Uterus (tissue), 3 donors: ENCODE measurements at regions not wholly inside any gene's neighbourhood (a gene's known extent, or its start where the extent isn't known, plus 50 kb on each side); places are given as distances from the start of the nearest gene placed in this dataset.

Experiments used
- DNase-seq, 2 donors: peaks; one replicate each; pipeline ENCODE4 v3.0.0-alpha.2; 2019 to 2020
- H3K27ac ChIP-seq, 2 donors: fragments of 200-600 bp; sonication (generic); 1 replicate in 1 of 2; 2 replicates in 1 of 2; pipeline ENCODE4 v1.5.1; 2016 to 2018
- H3K27me3 ChIP-seq, 2 donors: fragments of 200-600 bp; sonication (generic); one replicate each; pipeline ENCODE4 v1.5.1; 2018 to 2019; ENCODE audit warnings: control low read depth in 1 of 2
- H3K36me3 ChIP-seq, 2 donors: fragments of 200-600 bp; sonication (generic); one replicate each; pipeline ENCODE4 v1.5.1; 2019; ENCODE audit warnings: control low read depth in 1 of 2
- H3K4me1 ChIP-seq, 2 donors: fragments of 200-600 bp; sonication (generic); one replicate each; pipeline ENCODE4 v1.5.1; 2018 to 2019; ENCODE audit warnings: control low read depth in 1 of 2
- H3K4me3 ChIP-seq, 2 donors: fragments of 200-600 bp; sonication (generic); 1 replicate in 1 of 2; 2 replicates in 1 of 2; pipeline ENCODE4 v1.5.1; 2018 to 2019; ENCODE audit warnings: mild to moderate bottlenecking in 1 of 2
- H3K9me3 ChIP-seq, 2 donors: fragments of 200-600 bp; sonication (generic); one replicate each; pipeline ENCODE4 v1.5.1; 2019; ENCODE audit warnings: control low read depth in 1 of 2
- POLR2A ChIP-seq, 2 donors: fragments of 450-650 bp; IDR thresholded peaks; one replicate each; pipeline ENCODE4 v1.6.1; 2016; ENCODE audit warnings: antibody characterized with exemption in 2 of 2, mild to moderate bottlenecking in 1 of 2, moderate library complexity in 1 of 2
- intact Hi-C: fragments of 100-400 bp; cut with DNase I; formaldehyde crosslinking; loops from one replicate; pipeline ENCODE4 v1.15.1; 2023; ENCODE audit warnings: low total_unique reads
- TF ChIP-seq, protein P1 (sequence below), 4 experiments: fragments of 200-600 bp in 2 of 4; fragments of 450-650 bp in 2 of 4; sonication (generic) in 2 of 4; IDR thresholded peaks; one replicate each; pipeline ENCODE4 v1.5.1; 2016 to 2019; ENCODE audit warnings: antibody characterized with exemption in 4 of 4, mild to moderate bottlenecking in 2 of 4, moderate library complexity in 1 of 4
- donor health status: DM: yes; HTN: yes; CAD: no.

GRCh38 chr6:44056392-44057237 is 70.6 kb downstream of the MRPL14 start:
- peak; percentile 87 to 92 for DNase-seq
- TF ChIP-seq, protein P1, sequence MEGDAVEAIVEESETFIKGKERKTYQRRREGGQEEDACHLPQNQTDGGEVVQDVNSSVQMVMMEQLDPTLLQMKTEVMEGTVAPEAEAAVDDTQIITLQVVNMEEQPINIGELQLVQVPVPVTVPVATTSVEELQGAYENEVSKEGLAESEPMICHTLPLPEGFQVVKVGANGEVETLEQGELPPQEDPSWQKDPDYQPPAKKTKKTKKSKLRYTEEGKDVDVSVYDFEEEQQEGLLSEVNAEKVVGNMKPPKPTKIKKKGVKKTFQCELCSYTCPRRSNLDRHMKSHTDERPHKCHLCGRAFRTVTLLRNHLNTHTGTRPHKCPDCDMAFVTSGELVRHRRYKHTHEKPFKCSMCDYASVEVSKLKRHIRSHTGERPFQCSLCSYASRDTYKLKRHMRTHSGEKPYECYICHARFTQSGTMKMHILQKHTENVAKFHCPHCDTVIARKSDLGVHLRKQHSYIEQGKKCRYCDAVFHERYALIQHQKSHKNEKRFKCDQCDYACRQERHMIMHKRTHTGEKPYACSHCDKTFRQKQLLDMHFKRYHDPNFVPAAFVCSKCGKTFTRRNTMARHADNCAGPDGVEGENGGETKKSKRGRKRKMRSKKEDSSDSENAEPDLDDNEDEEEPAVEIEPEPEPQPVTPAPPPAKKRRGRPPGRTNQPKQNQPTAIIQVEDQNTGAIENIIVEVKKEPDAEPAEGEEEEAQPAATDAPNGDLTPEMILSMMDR (IDR thresholded peaks at IDR 0.05): no peak
- no peak for TF ChIP-seq POLR2A (IDR thresholded peaks at IDR 0.05)
- Histone ChIP-seq H3K27ac (peak overlapping the region; percentile 84 to 87), H3K27me3 (no peaks in the 10 kb centered on the region), H3K4me3 (no peak overlapping the region), H3K4me1 (peaks cover 7 to 10% of the 10 kb centered on the region in 2 donors), H3K9me3 (no peaks in the 10 kb centered on the region), H3K36me3 (no peaks in the 10 kb centered on the region)
- intact Hi-C loops: no loop called here

DNA sequence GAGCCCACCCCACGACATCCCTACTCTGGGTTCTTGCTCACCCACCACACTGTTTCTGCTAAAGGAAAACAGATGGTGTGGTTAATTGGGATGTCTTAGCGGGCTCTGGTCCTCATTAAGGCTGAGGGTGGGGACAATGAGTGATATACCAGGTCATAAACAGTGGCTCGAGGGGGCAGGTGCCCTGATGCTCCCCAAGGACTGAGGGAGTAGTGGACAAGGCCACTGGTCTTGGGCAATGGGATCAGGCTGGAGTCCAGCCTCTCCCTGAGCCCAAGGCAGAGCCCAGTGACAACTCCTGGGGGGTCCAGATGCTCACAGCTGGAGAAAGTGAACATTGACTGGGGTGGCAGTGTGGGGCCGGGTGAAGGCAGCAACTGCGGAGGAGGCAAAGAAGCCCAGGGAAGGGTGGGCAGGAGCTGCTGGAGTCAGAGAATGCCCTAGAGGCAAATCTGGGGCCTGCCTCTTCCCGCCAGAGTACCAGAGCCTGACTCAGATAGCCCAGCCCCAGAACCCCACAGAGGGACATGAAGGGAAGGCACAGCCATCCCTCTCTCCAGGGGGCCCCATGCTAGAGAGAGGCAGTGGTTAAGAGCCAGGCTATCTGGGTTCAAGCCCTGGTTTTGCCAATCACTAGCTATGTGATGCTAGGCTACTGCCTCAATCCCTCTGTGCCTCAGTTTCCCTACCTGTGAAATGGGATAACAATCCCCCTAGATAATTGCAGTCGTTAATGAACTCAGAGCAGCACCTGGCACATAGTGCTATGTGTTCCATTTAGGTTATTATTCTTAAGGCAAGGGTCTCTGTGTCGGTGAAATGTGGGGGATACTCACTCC is 72.3 kb downstream of the MRPL14 start:
- Histone ChIP-seq H3K4me3 (no peak overlapping the region), H3K9me3 (no peaks in the 10 kb centered on the region), H3K27me3 (no peaks in the 10 kb centered on the region), H3K27ac (peak overlapping the region in 1 of 2 donors; percentile 89), H3K4me1 (peaks cover 8 to 10% of the 10 kb centered on the region in 2 donors), H3K36me3 (no peaks in the 10 kb centered on the region)
- DNase-seq: no peak
- intact Hi-C loops: no loop called here
- TF ChIP-seq POLR2A (IDR thresholded peaks at IDR 0.05): no peak
- TF ChIP-seq, protein P1 (IDR thresholded peaks at IDR 0.05): no peak

- peaks cover 4 to 15% of the 10 kb centered on the region in 2 donors for H3K4me1 ChIP-seq
- H3K36me3 ChIP-seq: no peaks in the 10 kb centered on the region
- no peak overlapping the region for H3K4me3 ChIP-seq
- H3K27me3 ChIP-seq: no peaks in the 10 kb centered on the region
- TF ChIP-seq POLR2A (IDR thresholded peaks at IDR 0.05): no peak
- TF ChIP-seq, protein P1 (IDR thresholded peaks at IDR 0.05): no peak
- no peak for DNase-seq
- intact Hi-C loops: no loop called here
- H3K9me3 ChIP-seq: no peaks in the 10 kb centered on the region
- H3K27ac ChIP-seq: peak overlapping the region; percentile 89 to 91
Observed at GRCh38 chr6:44053760-44054556, 73.3 kb downstream of the MRPL14 start.

GRCh38 chr6:44053106-44053756 is 74.0 kb downstream of the MRPL14 start:
- Histone ChIP-seq H3K4me3 (no peak overlapping the region), H3K36me3 (no peaks in the 10 kb centered on the region), H3K27me3 (no peaks in the 10 kb centered on the region), H3K27ac (peak overlapping the region; percentile 89 to 91), H3K9me3 (no peaks in the 10 kb centered on the region), H3K4me1 (peaks cover 0 to 15% of the 10 kb centered on the region in 2 donors)
- intact Hi-C loops: no loop called here
- DNase-seq: no peak
- TF ChIP-seq, protein P1 (IDR thresholded peaks at IDR 0.05): no peak
- no peak for TF ChIP-seq POLR2A (IDR thresholded peaks at IDR 0.05)
